ENCODE measurements at regions not wholly inside any gene's neighbourhood (a gene's known extent, or its start where the extent isn't known, plus 50 kb on each side); places are given as distances from the start of the nearest gene placed in this dataset.

GRCh38 chr2:67945940-67946339, 116.9 kb downstream of the C1D start:
- Mint-ChIP-seq H3K27ac (ENCODE audit: unreplicated experiment) (peak overlapping the region; percentile 69), H3K27me3 (ENCODE audit: unreplicated experiment) (no peaks in the 10 kb centered on the region), H3K4me1 (ENCODE audit: unreplicated experiment) (peaks cover 23% of the 10 kb centered on the region), H3K9me3 (ENCODE audit: unreplicated experiment) (peaks cover 16% of the 10 kb centered on the region), H3K36me3 (ENCODE audit: unreplicated experiment) (peaks cover 10% of the 10 kb centered on the region), H3K4me3 (ENCODE audit: unreplicated experiment) (no peak overlapping the region)
- TF ChIP-seq CTCF (IDR thresholded peaks at IDR 0.05), result no peak
- DNase-seq (ENCODE audit: extremely low spot score, unreplicated experiment), result no peak

- H3K27me3 Mint-ChIP-seq (ENCODE audit: unreplicated experiment), result no peaks in the 10 kb centered on the region
- H3K9me3 Mint-ChIP-seq (ENCODE audit: unreplicated experiment), result peaks cover 6% of the 10 kb centered on the region
- no peak for TF ChIP-seq CTCF (IDR thresholded peaks at IDR 0.05)
Observed at GRCh38 chr2:67948057-67948456, 114.7 kb downstream of the C1D start.

GRCh38 chr2:67948506-67948905, 114.3 kb downstream of the C1D start:
- H3K36me3 Mint-ChIP-seq (ENCODE audit: unreplicated experiment), result no peaks in the 10 kb centered on the region
- H3K27me3 Mint-ChIP-seq (ENCODE audit: unreplicated experiment), result no peaks in the 10 kb centered on the region
- no peak for DNase-seq (ENCODE audit: extremely low spot score, unreplicated experiment)
- peaks cover 2% of the 10 kb centered on the region for H3K9me3 Mint-ChIP-seq (ENCODE audit: unreplicated experiment)
- peaks cover 24% of the 10 kb centered on the region for H3K4me1 Mint-ChIP-seq (ENCODE audit: unreplicated experiment)
- H3K27ac Mint-ChIP-seq (ENCODE audit: unreplicated experiment), result no peak overlapping the region
- TF ChIP-seq CTCF (IDR thresholded peaks at IDR 0.05), result no peak
- H3K4me3 Mint-ChIP-seq (ENCODE audit: unreplicated experiment), result no peak overlapping the region

More at GRCh38 chr2:67948057-67948456, 114.7 kb downstream of the C1D start:
- H3K27ac Mint-ChIP-seq (ENCODE audit: unreplicated experiment), result no peak overlapping the region
- DNase-seq (ENCODE audit: extremely low spot score, unreplicated experiment), result no peak
- no peak overlapping the region for H3K4me3 Mint-ChIP-seq (ENCODE audit: unreplicated experiment)
- H3K4me1 Mint-ChIP-seq (ENCODE audit: unreplicated experiment), result peaks cover 24% of the 10 kb centered on the region
- H3K36me3 Mint-ChIP-seq (ENCODE audit: unreplicated experiment), result peaks cover 3% of the 10 kb centered on the region

GRCh38 chr2:67950018-67950417, 112.8 kb downstream of the C1D start:
- H3K4me3 Mint-ChIP-seq (ENCODE audit: unreplicated experiment), result no peak overlapping the region
- H3K4me1 Mint-ChIP-seq (ENCODE audit: unreplicated experiment), result peaks cover 30% of the 10 kb centered on the region
- no peaks in the 10 kb centered on the region for H3K9me3 Mint-ChIP-seq (ENCODE audit: unreplicated experiment)
- no peak for DNase-seq (ENCODE audit: extremely low spot score, unreplicated experiment)
- no peak for TF ChIP-seq CTCF (IDR thresholded peaks at IDR 0.05)
- no peaks in the 10 kb centered on the region for H3K27me3 Mint-ChIP-seq (ENCODE audit: unreplicated experiment)
- no peaks in the 10 kb centered on the region for H3K36me3 Mint-ChIP-seq (ENCODE audit: unreplicated experiment)
- no peak overlapping the region for H3K27ac Mint-ChIP-seq (ENCODE audit: unreplicated experiment)

- no peak for DNase-seq (ENCODE audit: extremely low spot score, unreplicated experiment)
- H3K36me3 Mint-ChIP-seq (ENCODE audit: unreplicated experiment), result no peaks in the 10 kb centered on the region
Observed at GRCh38 chr2:67950919-67951318, 111.9 kb downstream of the C1D start.

More at GRCh38 chr2:67950919-67951318, 111.9 kb downstream of the C1D start:
- Mint-ChIP-seq H3K4me1 (ENCODE audit: unreplicated experiment) (peaks cover 24% of the 10 kb centered on the region), H3K27me3 (ENCODE audit: unreplicated experiment) (no peaks in the 10 kb centered on the region), H3K4me3 (ENCODE audit: unreplicated experiment) (no peak overlapping the region), H3K27ac (ENCODE audit: unreplicated experiment) (no peak overlapping the region), H3K9me3 (ENCODE audit: unreplicated experiment) (no peaks in the 10 kb centered on the region)
- no peak for TF ChIP-seq CTCF (IDR thresholded peaks at IDR 0.05)

All from osteocyte (in vitro differentiated cells).